Parathyroid adenoma (tissue), 2 donors: ENCODE measurements at regions not wholly inside any gene's neighbourhood (a gene's known extent, or its start where the extent isn't known, plus 50 kb on each side); places are given as distances from the start of the nearest gene placed in this dataset.

Experiments
- H2AFZ ChIP-seq: fragments of 300-600 bp; sonication (generic); one replicate; pipeline ENCODE4 v1.7.0; 2017; ENCODE audit warnings: antibody characterized with exemption, mild to moderate bottlenecking
- H3K27ac ChIP-seq: fragments of 300-600 bp; sonication (generic); one replicate; pipeline ENCODE4 v1.7.0; 2017
- H3K27me3 ChIP-seq: fragments of 300-600 bp; sonication (generic); one replicate; pipeline ENCODE4 v1.7.0; 2017; ENCODE audit warnings: low read length; ENCODE audit not compliant: control insufficient read depth, insufficient read depth
- H3K36me3 ChIP-seq: fragments of 300-600 bp; sonication (generic); one replicate; pipeline ENCODE4 v1.7.0; 2017; ENCODE audit warnings: low read length; ENCODE audit not compliant: control insufficient read depth, insufficient read depth
- H3K4me1 ChIP-seq: fragments of 300-600 bp; sonication (generic); one replicate; pipeline ENCODE4 v1.7.0; 2017; ENCODE audit warnings: control low read depth
- H3K4me2 ChIP-seq: fragments of 300-600 bp; sonication (generic); one replicate; pipeline ENCODE4 v1.7.0; 2017; ENCODE audit warnings: low read length
- H3K4me3 ChIP-seq: fragments of 300-600 bp; sonication (generic); one replicate; pipeline ENCODE4 v1.7.0; 2017; ENCODE audit warnings: low read depth, low read length
- H3K79me2 ChIP-seq: fragments of 300-600 bp; sonication (generic); one replicate; pipeline ENCODE4 v1.7.0; 2017; ENCODE audit warnings: control low read depth
- H3K9ac ChIP-seq: fragments of 300-600 bp; sonication (generic); one replicate; pipeline ENCODE4 v1.7.0; 2017; ENCODE audit warnings: mild to moderate bottlenecking
- H3K9me3 ChIP-seq: fragments of 300-600 bp; sonication (generic); one replicate; pipeline ENCODE4 v1.7.0; 2017; ENCODE audit warnings: low read length; ENCODE audit not compliant: control insufficient read depth
- CTCF ChIP-seq: fragments of 300-600 bp; sonication (generic); IDR thresholded peaks from one replicate; pipeline ENCODE4 v1.7.0; 2017; ENCODE audit warnings: antibody characterized with exemption, mild to moderate bottlenecking
- donor health status: primary hyperparathyroidism.

- Histone ChIP-seq H3K79me2 (no peaks in the 10 kb centered on the region), H2AFZ (no peak overlapping the region), H3K4me3 (no peak overlapping the region), H3K9ac (no peak overlapping the region), H3K4me2 (no peak overlapping the region), H3K27me3 (peaks cover 4% of the 10 kb centered on the region), H3K9me3 (no peaks in the 10 kb centered on the region), H3K4me1 (no peaks in the 10 kb centered on the region), H3K27ac (no peak overlapping the region), H3K36me3 (no peaks in the 10 kb centered on the region)
- TF ChIP-seq CTCF: no peak
These were observed 156.2 kb upstream of the EXOC2 start for GRCh38 chr6:849075-849506.

- no peak overlapping the region for H3K4me3 ChIP-seq
- H3K4me2 ChIP-seq: no peak overlapping the region
- TF ChIP-seq CTCF: no peak
- H3K36me3 ChIP-seq: no peaks in the 10 kb centered on the region
- H3K27ac ChIP-seq: no peak overlapping the region
- H3K79me2 ChIP-seq: no peaks in the 10 kb centered on the region
- H3K9me3 ChIP-seq: no peaks in the 10 kb centered on the region
- H2AFZ ChIP-seq: no peak overlapping the region
- no peaks in the 10 kb centered on the region for H3K4me1 ChIP-seq
- no peak overlapping the region for H3K9ac ChIP-seq
- no peaks in the 10 kb centered on the region for H3K27me3 ChIP-seq
These were observed 152.6 kb upstream of the EXOC2 start for GRCh38 chr6:845566-845965.

- Histone ChIP-seq H3K4me3 (no peak overlapping the region), H3K9ac (no peak overlapping the region), H3K79me2 (no peaks in the 10 kb centered on the region), H3K27me3 (no peaks in the 10 kb centered on the region), H3K4me1 (no peaks in the 10 kb centered on the region), H2AFZ (no peak overlapping the region), H3K9me3 (no peaks in the 10 kb centered on the region), H3K4me2 (no peak overlapping the region), H3K36me3 (no peaks in the 10 kb centered on the region), H3K27ac (no peak overlapping the region)
- TF ChIP-seq CTCF: no peak
These were observed 152.2 kb upstream of the EXOC2 start for GRCh38 chr6:845101-845500.

- no peaks in the 10 kb centered on the region for H3K27me3 ChIP-seq
- no peaks in the 10 kb centered on the region for H3K79me2 ChIP-seq
- H3K4me3 ChIP-seq: no peak overlapping the region
- no peak for TF ChIP-seq CTCF
- H3K9me3 ChIP-seq: no peaks in the 10 kb centered on the region
- no peak overlapping the region for H3K27ac ChIP-seq
- no peak overlapping the region for H2AFZ ChIP-seq
- no peak overlapping the region for H3K4me2 ChIP-seq
- H3K9ac ChIP-seq: no peak overlapping the region
- H3K4me1 ChIP-seq: no peaks in the 10 kb centered on the region
- no peaks in the 10 kb centered on the region for H3K36me3 ChIP-seq
These were observed 149.2 kb upstream of the EXOC2 start for GRCh38 chr6:842141-842540.

- Histone ChIP-seq H3K9ac (no peak overlapping the region), H3K4me2 (no peak overlapping the region), H3K4me3 (no peak overlapping the region), H3K27me3 (no peaks in the 10 kb centered on the region), H3K9me3 (no peaks in the 10 kb centered on the region), H3K4me1 (no peaks in the 10 kb centered on the region), H3K79me2 (no peaks in the 10 kb centered on the region), H2AFZ (no peak overlapping the region), H3K27ac (no peak overlapping the region), H3K36me3 (no peaks in the 10 kb centered on the region)
- no peak for TF ChIP-seq CTCF
These were observed 148.6 kb upstream of the EXOC2 start for GRCh38 chr6:841569-841968.
